HepG2 (cell line): ENCODE measurements at regions not wholly inside any gene's neighbourhood (a gene's known extent, or its start where the extent isn't known, plus 50 kb on each side); places are given as distances from the start of the nearest gene placed in this dataset.

Experiments used
- ATAC-seq: fragments of 200-7000 bp; cut with Tn5 transposase; 3 replicates; pipeline ENCODE4 v1.9.1; 2020; ENCODE audit warnings: mild to moderate bottlenecking, moderate library complexity
- BruUV-seq: library from RNA; stranded (reverse); fragments of 400-500 nt; replicated peaks from 2 replicates; lab custom pipeline; 2021; lab: Mats Ljungman, UMichigan
- CTCF ChIA-PET: fragments of 300-600 bp; formaldehyde crosslinking; extraction: SDS; loops from one replicate; lab custom pipeline; 2021; ENCODE audit warnings: low total read pairs, inconsistent platforms, low intra/inter-chr PET ratio; lab: Yijun Ruan, JAX
- POLR2A ChIA-PET: fragments of 350-600 bp; sonication (Branson Sonifier 250); formaldehyde crosslinking; loops from one replicate; lab custom pipeline; 2020; ENCODE audit warnings: antibody characterized with exemption, inconsistent platforms; lab: Yijun Ruan, JAX
- DNase-seq: peaks from one replicate; pipeline ENCODE4 v3.0.0-alpha.2; 2015; ENCODE audit warnings: low spot score
- FAIRE-seq: peaks from 3 replicates; lab custom pipeline; 2011; peaks lifted over from hg19 to GRCh38; lab: Jason Lieb, UNC
- H2AFZ ChIP-seq: one replicate; pipeline ENCODE4 v1.6.1; 2011; ENCODE audit warnings: low read length, inconsistent platforms
- H3K27ac ChIP-seq: fragments of 300-600 bp; 3 replicates; pipeline ENCODE4 v1.8.0; 2011; ENCODE audit warnings: mixed run types, mild to moderate bottlenecking, mixed read lengths, low read length, inconsistent platforms; ENCODE audit not compliant: insufficient read depth; ENCODE audit errors: extremely low read length
- H3K27me3 ChIP-seq, 2 experiments: fragments of 200-600 bp in 1 of 2; 2 replicates in 1 of 2; 3 replicates in 1 of 2; pipeline versions ENCODE4 v1.6.0 to v1.8.0; 2011; ENCODE audit warnings: low read length in 2 of 2, mild to moderate bottlenecking in 2 of 2, moderate library complexity in 2 of 2, inconsistent platforms in 1 of 2; ENCODE audit not compliant: insufficient read depth in 2 of 2, control insufficient read depth in 1 of 2
- H3K36me3 ChIP-seq, 2 experiments: fragments of 200-600 bp in 1 of 2; replicated peaks in 1 of 2; 2 replicates in 1 of 2; 3 replicates in 1 of 2; pipeline versions ENCODE4 v1.5.1 to v1.8.0; 2011; ENCODE audit warnings: low read length in 2 of 2, inconsistent platforms in 1 of 2; ENCODE audit not compliant: insufficient read depth in 2 of 2, control insufficient read depth in 1 of 2
- H3K4me1 ChIP-seq: 2 replicates; pipeline ENCODE4 v1.5.1; 2012; ENCODE audit warnings: low read length, inconsistent platforms; ENCODE audit not compliant: insufficient read depth
- H3K4me2 ChIP-seq: 2 replicates; pipeline ENCODE4 v1.6.0; 2011; ENCODE audit warnings: low read depth, low read length, inconsistent platforms
- H3K4me3 ChIP-seq, 3 experiments: fragments of 200-600 bp in 1 of 3; sonication (generic), shearing (Covaris generic) in 1 of 3; replicated peaks in 1 of 3; 2 replicates each; pipeline ENCODE4 v1.5.1; 2011 to 2016; ENCODE audit warnings: low read length in 3 of 3, inconsistent platforms in 2 of 3, low read depth in 2 of 3, mild to moderate bottlenecking in 2 of 3, control low read depth in 1 of 3, mixed read lengths in 1 of 3; ENCODE audit not compliant: insufficient read depth in 1 of 3
- H3K79me2 ChIP-seq: one replicate; pipeline ENCODE4 v1.6.1; 2011; ENCODE audit warnings: low read length, inconsistent platforms; ENCODE audit not compliant: insufficient read depth
- H3K9ac ChIP-seq: 2 replicates; pipeline ENCODE4 v1.6.0; 2011; ENCODE audit warnings: mild to moderate bottlenecking, low read depth, low read length, inconsistent platforms; ENCODE audit not compliant: insufficient read depth
- H3K9me3 ChIP-seq: 2 replicates; pipeline ENCODE4 v1.5.1; 2012; ENCODE audit warnings: mild to moderate bottlenecking, low read length
- H4K20me1 ChIP-seq: 2 replicates; pipeline ENCODE4 v1.6.0; 2011; ENCODE audit warnings: inconsistent platforms, mild to moderate bottlenecking, low read length, moderate library complexity; ENCODE audit not compliant: insufficient read depth
- ATM ChIP-seq: fragments of 450-650 bp; IDR thresholded peaks from 2 replicates; pipeline ENCODE4 v1.7.1; 2017; ENCODE audit warnings: mild to moderate bottlenecking, borderline replicate concordance
- CREB1 ChIP-seq, 2 experiments: fragments of 450-650 bp in 1 of 2; IDR thresholded peaks; 2 replicates each; pipeline ENCODE4 v1.6.1; 2016 to 2017; ENCODE audit warnings: control low read depth in 1 of 2, mild to moderate bottlenecking in 1 of 2, missing compliant biosample characterization in 1 of 2, missing genetic modification characterization in 1 of 2
- DPF2 ChIP-seq: sonication (generic); formaldehyde crosslinking; IDR thresholded peaks from 2 replicates; pipeline ENCODE4 v1.4.0; 2020; ENCODE audit warnings: mild to moderate bottlenecking, low read depth, missing genetic modification reagents, borderline replicate concordance
- FOXA3 ChIP-seq: IDR thresholded peaks from 2 replicates; pipeline ENCODE4 v1.6.1; 2016; ENCODE audit warnings: missing genetic modification reagents, missing compliant biosample characterization
- HMGXB3 ChIP-seq: sonication (generic); formaldehyde crosslinking; IDR thresholded peaks from 2 replicates; pipeline ENCODE4 v1.4.0; 2020; ENCODE audit warnings: missing genetic modification reagents, borderline replicate concordance
- LCORL ChIP-seq, 2 experiments: fragments of 450-650 bp in 1 of 2; sonication (generic) in 1 of 2; formaldehyde crosslinking in 1 of 2; IDR thresholded peaks; 2 replicates each; pipeline versions ENCODE4 v1.5.0 to v1.6.1; 2017 to 2020; ENCODE audit warnings: antibody characterized with exemption in 1 of 2, missing genetic modification reagents in 1 of 2
- NFYB ChIP-seq: sonication (generic); formaldehyde crosslinking; IDR thresholded peaks from 2 replicates; pipeline ENCODE4 v1.4.0; 2020; ENCODE audit warnings: missing genetic modification reagents
- PATZ1 ChIP-seq: sonication (generic); formaldehyde crosslinking; IDR thresholded peaks from 2 replicates; pipeline ENCODE4 v1.4.0; 2020; ENCODE audit warnings: missing genetic modification reagents
- SALL2 ChIP-seq: sonication (generic); formaldehyde crosslinking; IDR thresholded peaks from 2 replicates; pipeline ENCODE4 v1.8.1; 2023; ENCODE audit warnings: mild to moderate bottlenecking, missing genetic modification reagents, inconsistent platforms
- SP5 ChIP-seq: IDR thresholded peaks from 2 replicates; pipeline ENCODE4 v1.6.1; 2016; ENCODE audit warnings: low read depth, borderline replicate concordance
- TBL1XR1 ChIP-seq: fragments of 150-350 bp; IDR thresholded peaks from 2 replicates; pipeline ENCODE4 v1.6.1; 2014; ENCODE audit warnings: borderline replicate concordance, low read length; ENCODE audit not compliant: partially characterized antibody
- ZMAT5 ChIP-seq: sonication (generic); formaldehyde crosslinking; IDR thresholded peaks from 2 replicates; pipeline ENCODE4 v1.5.0; 2020; ENCODE audit warnings: mild to moderate bottlenecking, low read depth, missing genetic modification reagents, borderline replicate concordance
- ZNF292 ChIP-seq: sonication (generic); formaldehyde crosslinking; IDR thresholded peaks from 2 replicates; pipeline ENCODE4 v1.8.1; 2022; ENCODE audit warnings: mild to moderate bottlenecking, low read depth, missing genetic modification reagents, borderline replicate concordance
- ZNF891 ChIP-seq: sonication (generic); formaldehyde crosslinking; IDR thresholded peaks from 2 replicates; pipeline ENCODE4 v1.5.0; 2020; ENCODE audit warnings: mild to moderate bottlenecking, missing genetic modification reagents
- whole genome bisulfite sequencing: methylation state at CpG from one replicate; pipeline ENCODE4 v1.1.6; 2017; ENCODE audit warnings: low lambda C conversion rate; 5-methylcytosine and 5-hydroxymethylcytosine counted together
- in situ Hi-C: cut with HindIII; loops from 2 replicates; pipeline ENCODE4 v1.10.0; 2017; ENCODE audit warnings: low pct_unique_long_range_greater_than_20kb; ENCODE audit not compliant: extremely low pct_ligation_motif_present
- intact Hi-C: fragments of 100-400 bp; cut with micrococcal nuclease; formaldehyde crosslinking; loops from one replicate; pipeline ENCODE4 v1.10.0; 2022; ENCODE audit not compliant: unreplicated experiment

GRCh38 chr5:115068239-115069086 lies 101.2 kb downstream of the TRIM36 start (continued):
- 0 out of 2 replicates have a peak, but pooled peaks have one; percentile 38 for TF ChIP-seq HMGXB3
- peak; percentile 69 for TF ChIP-seq NFYB (CRISPR knock-in tag)
- TF ChIP-seq CREB1 (IDR thresholded peaks at IDR 0.05), result no peak
- peak; percentile 35; the same call in 1 of the 2 replicates for TF ChIP-seq CREB1 (CRISPR knock-in tag; IDR thresholded peaks at IDR 0.05)
- TF ChIP-seq ATM, result no peak
- TF ChIP-seq LCORL (IDR thresholded peaks at IDR 0.05), result peak; percentile 46; the same call in 1 of the 2 replicates
- no peak for TF ChIP-seq LCORL (CRISPR knock-in tag; IDR thresholded peaks at IDR 0.05)
- no peak for TF ChIP-seq SP5 (CRISPR knock-in tag)

- no TSS peak for BruUV-seq
- DNase-seq (no peak), FAIRE-seq (no peak), ATAC-seq (no peak)
- WGBS, result 0% methylated on average over 2 of the region's 2 CpGs
- in situ Hi-C loops, result loop anchor here (10.0 to 25.0 kb wide), 3 partner anchors 277 to 1452 kb away; no protein-coding TSS in a partner anchor
- H3K79me2 ChIP-seq, result no peaks in the 10 kb centered on the region
- H2AFZ ChIP-seq, result no peak overlapping the region
- CTCF ChIA-PET, result no interaction called here
- H4K20me1 ChIP-seq, result no peaks in the 10 kb centered on the region
- no peak overlapping the region for H3K9ac ChIP-seq
- no peaks in the 10 kb centered on the region for H3K9me3 ChIP-seq
- H3K4me1 ChIP-seq, result peaks cover 11% of the 10 kb centered on the region
- no peak overlapping the region for H3K4me2 ChIP-seq
- POLR2A ChIA-PET, result no interaction called here
- intact Hi-C loops, result no loop called here
- H3K36me3 ChIP-seq, result no peaks in the 10 kb centered on the region
- no peak overlapping the region for H3K4me3 ChIP-seq
- H3K27me3 ChIP-seq, result no peaks in the 10 kb centered on the region
- no peak overlapping the region for H3K27ac ChIP-seq
- TF ChIP-seq FOXA3 (CRISPR knock-in tag) (no peak), ZMAT5 (CRISPR knock-in tag) (no peak), PATZ1 (no peak), SALL2 (CRISPR knock-in tag) (no peak), ZNF891 (no peak), DPF2 (CRISPR knock-in tag) (no peak), ZNF292 (CRISPR knock-in tag) (no peak), TBL1XR1 (no peak)
These were observed 105.3 kb downstream of the TRIM36 start for GRCh38 chr5:115064380-115064779.
